Fibroblast of lung (primary cell): ENCODE measurements at regions not wholly inside any gene's neighbourhood (a gene's known extent, or its start where the extent isn't known, plus 50 kb on each side); places are given as distances from the start of the nearest gene placed in this dataset.

ENCODE experiments used
- CTCF ChIP-seq, 2 donors: IDR thresholded peaks in 1 of 2; conservative IDR thresholded peaks in 1 of 2; 1 replicate in 1 of 2; 2 replicates in 1 of 2; pipeline ENCODE4 v1.5.1; 2011 to 2012; ENCODE audit warnings: low read length in 2 of 2, control low read depth in 1 of 2, inconsistent platforms in 1 of 2, low read depth in 1 of 2, mild to moderate bottlenecking in 1 of 2
- EZH2 ChIP-seq: IDR thresholded peaks from 2 replicates; pipeline ENCODE4 v1.5.1; 2012; ENCODE audit warnings: low read length, control low read depth, mild to moderate bottlenecking; ENCODE audit errors: missing control alignments

GRCh38 chr2:16939771-16940170 lies 274.1 kb upstream of the CYRIA start:
- TF ChIP-seq CTCF (conservative IDR thresholded peaks at IDR 0.05 in 1 of 2, IDR thresholded peaks at IDR 0.05 in 1 of 2; ENCODE audit: low read depth in 1 of 2, low read length in 2 of 2) = no peak
- TF ChIP-seq EZH2 = no peak
